ENCODE measurements at regions not wholly inside any gene's neighbourhood (a gene's known extent, or its start where the extent isn't known, plus 50 kb on each side); places are given as distances from the start of the nearest gene placed in this dataset.

- TF ChIP-seq CTCF (IDR thresholded peaks at IDR 0.05; ENCODE audit: extremely low read depth, missing control alignments): no peak
- DNase-seq (ENCODE audit: low spot score): no peak
Measured at GRCh38 chr13:88154001-88154400, 482.8 kb downstream of the SLITRK5 start.

GRCh38 chr13:88162076-88162702 is 491.0 kb downstream of the SLITRK5 start:
- no peak for DNase-seq (ENCODE audit: low spot score)

GRCh38 chr13:88176231-88176630 is 505.1 kb downstream of the SLITRK5 start:
- no peak for DNase-seq (ENCODE audit: low spot score)
- no peak for TF ChIP-seq CTCF (IDR thresholded peaks at IDR 0.05; ENCODE audit: extremely low read depth, missing control alignments)

More at GRCh38 chr13:88162076-88162702, 491.0 kb downstream of the SLITRK5 start:
- no peak for TF ChIP-seq CTCF (IDR thresholded peaks at IDR 0.05; ENCODE audit: extremely low read depth, missing control alignments)

- no peak for TF ChIP-seq CTCF (IDR thresholded peaks at IDR 0.05; ENCODE audit: extremely low read depth, missing control alignments)
- DNase-seq (ENCODE audit: low spot score): no peak
Measured at GRCh38 chr13:88183440-88183839, 512.3 kb downstream of the SLITRK5 start.

- no peak for TF ChIP-seq CTCF (IDR thresholded peaks at IDR 0.05; ENCODE audit: extremely low read depth, missing control alignments)
- DNase-seq (ENCODE audit: low spot score): no peak
Measured at GRCh38 chr13:88188986-88189385, 517.8 kb downstream of the SLITRK5 start.

- DNase-seq (ENCODE audit: low spot score): no peak
- no peak for TF ChIP-seq CTCF (IDR thresholded peaks at IDR 0.05; ENCODE audit: extremely low read depth, missing control alignments)
Measured at GRCh38 chr13:88189728-88190127, 518.6 kb downstream of the SLITRK5 start.

GRCh38 chr13:88196106-88196505 is 524.9 kb downstream of the SLITRK5 start:
- no peak for DNase-seq (ENCODE audit: low spot score)
- no peak for TF ChIP-seq CTCF (IDR thresholded peaks at IDR 0.05; ENCODE audit: extremely low read depth, missing control alignments)
